Dermis microvascular lymphatic vessel endothelial cell (primary cell): ENCODE measurements at regions not wholly inside any gene's neighbourhood (a gene's known extent, or its start where the extent isn't known, plus 50 kb on each side); places are given as distances from the start of the nearest gene placed in this dataset.
A peak's percentile ranks its signal among the peaks of the same experiment; 100 is the strongest.
"Not testable (repeated sequence)": the region's sequence is repeated elsewhere in the genome, so short reads cannot be mapped to it uniquely, and the experiment has no call there.

Source experiments
- DNase-seq, 2 donors: peaks; one replicate each; pipeline versions ENCODE4 v3.0.0 to v3.0.0-alpha.2; 2010; ENCODE audit warnings: low read depth in 2 of 2

- not testable (repeated sequence) for DNase-seq
Observed at GRCh38 chr1:206311611-206312273, 108.4 kb downstream of the SRGAP2 start.

GRCh38 chr1:206312274-206312665, 108.9 kb downstream of the SRGAP2 start:
- DNase-seq = not testable (repeated sequence)

DNA sequence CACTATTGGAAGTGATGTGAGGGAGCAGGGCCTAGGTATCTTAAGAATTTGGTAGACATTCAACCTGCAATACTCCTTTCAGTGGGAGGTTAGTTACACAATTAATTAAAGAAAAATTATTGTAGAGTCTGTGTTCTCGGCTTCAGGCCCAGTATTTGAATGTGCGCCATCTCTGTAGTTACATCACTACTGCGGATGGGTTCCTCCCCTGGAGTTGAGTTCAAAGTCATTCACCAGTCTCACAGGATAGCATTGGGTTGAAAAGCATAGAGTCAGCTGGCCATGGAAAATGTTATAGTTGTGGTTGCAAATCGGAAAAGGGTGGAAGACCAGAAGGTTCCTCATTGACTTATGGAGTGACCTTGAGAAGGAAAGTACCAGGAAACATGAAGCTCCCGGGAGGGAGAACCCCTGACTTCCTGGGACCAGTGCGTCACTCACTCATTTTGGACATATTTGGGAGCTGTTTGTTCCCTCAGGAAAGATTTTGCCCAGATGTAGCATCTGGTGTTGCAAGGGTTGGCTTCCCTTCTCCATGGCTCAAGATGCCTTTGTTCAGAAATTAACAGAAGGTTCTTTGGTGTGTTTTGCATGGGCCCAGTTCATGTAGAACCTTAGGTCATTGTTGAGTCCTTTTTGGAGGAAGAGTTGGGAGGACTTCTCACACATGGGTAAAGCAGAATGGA, 111.8 kb downstream of the SRGAP2 start:
- DNase-seq = not testable (repeated sequence)

GRCh38 chr1:206316901-206317300, 113.6 kb downstream of the SRGAP2 start:
- not testable (repeated sequence) for DNase-seq

GRCh38 chr1:206317878-206318514, 114.7 kb downstream of the SRGAP2 start:
- not testable (repeated sequence) for DNase-seq

DNA sequence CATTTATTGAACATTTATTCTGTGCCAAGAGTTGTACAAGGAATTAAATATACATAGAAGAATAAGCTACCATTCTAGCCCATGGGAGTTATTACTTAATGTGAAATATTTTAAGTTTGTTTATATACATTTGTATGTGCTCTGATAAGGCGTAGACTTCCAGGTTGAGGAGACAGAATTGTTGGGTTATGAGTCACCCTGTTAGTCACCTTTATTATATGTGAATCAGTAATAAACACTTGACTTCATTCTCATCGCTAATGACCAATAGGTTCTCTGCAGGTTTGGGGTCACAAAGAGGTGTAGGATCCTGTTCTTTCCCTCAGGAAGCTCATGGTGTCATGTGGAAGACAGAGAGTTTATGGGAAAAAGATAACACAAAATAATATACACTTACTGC, 116.9 kb downstream of the SRGAP2 start:
- not testable (repeated sequence) for DNase-seq

DNA sequence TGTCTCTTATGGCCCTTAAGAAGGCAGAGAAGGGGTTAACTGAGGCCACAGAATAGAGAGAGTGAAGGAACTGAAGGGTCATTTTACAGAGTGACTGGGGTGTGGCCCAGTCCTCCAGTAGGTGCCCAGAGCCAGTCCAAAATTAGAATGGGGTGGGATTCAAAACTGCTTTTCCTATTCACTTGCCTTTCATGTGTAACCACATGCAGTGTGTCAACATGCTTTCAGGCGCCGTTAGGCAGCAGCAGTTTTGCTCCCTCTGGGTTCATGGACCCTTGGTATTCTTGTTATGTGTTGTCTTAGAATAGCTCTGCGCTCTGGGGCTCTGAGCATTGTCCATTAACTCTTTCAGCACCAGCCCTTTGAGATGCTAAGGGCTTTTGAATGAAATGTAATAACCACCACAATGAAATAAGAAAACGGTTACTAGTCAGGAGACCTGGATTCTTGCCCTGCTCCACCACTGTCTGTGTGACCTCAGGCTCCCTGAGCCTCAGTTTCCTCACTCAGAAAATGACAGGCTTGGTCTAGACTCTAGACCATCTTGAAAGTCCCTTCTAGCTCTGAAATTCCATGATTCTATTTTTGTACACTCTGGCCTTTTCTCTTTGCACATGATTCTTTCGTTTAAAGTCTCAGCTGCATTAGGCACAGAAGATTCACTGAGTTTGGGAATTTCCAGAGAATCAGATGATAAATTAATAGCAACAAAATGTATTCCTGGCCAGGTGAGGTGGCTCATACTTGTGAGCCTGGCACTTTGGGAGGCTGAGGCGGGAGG, 123.0 kb downstream of the SRGAP2 start:
- not testable (repeated sequence) for DNase-seq

DNA sequence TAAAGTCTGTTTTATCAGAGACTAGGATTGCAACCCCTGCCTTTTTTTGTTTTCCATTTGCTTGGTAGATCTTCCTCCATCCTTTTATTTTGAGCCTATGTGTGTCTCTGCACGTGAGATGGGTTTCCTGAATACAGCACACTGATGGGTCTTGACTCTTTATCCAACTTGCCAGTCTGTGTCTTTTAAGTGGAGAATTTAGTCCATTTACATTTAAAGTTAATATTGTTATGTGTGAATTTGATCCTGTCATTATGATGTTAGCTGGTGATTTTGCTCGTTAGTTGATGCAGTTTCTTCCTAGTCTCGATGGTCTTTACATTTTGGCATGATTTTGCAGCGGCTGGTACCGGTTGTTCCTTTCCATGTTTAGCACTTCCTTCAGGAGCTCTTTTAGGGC, 128.3 kb downstream of the SRGAP2 start:
- DNase-seq = not testable (repeated sequence)

- DNase-seq = not testable (repeated sequence)
Observed at GRCh38 chr1:206333316-206333715, 130.0 kb downstream of the SRGAP2 start.

- not testable (repeated sequence) for DNase-seq
Observed at GRCh38 chr1:206333897-206334296, 130.6 kb downstream of the SRGAP2 start.

DNA sequence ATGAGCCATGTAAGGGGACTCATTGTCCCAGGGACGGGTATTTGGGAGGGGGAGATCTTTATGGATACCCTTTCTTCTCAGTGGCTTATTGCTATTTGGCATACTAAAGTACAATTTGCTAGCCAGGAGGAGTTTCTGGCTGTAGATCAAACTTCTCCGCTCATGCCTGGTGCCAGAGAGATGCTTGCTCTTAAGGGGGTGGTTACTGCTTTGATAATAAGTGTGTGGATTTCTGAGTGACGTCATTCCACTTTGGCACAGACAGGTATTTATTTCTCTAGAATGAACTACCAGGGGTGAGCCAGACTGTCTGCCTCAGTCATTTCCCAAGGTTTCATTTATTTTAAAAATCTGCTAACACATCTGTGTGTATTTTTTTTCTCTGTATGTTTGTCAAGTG, 131.1 kb downstream of the SRGAP2 start:
- peak in 1 of 2 donors; percentile 1 for DNase-seq

GRCh38 chr1:206335162-206335561, 131.8 kb downstream of the SRGAP2 start:
- not testable (repeated sequence) for DNase-seq

GRCh38 chr1:206335875-206336846, 132.8 kb downstream of the SRGAP2 start:
- DNase-seq = not testable (repeated sequence)

- not testable (repeated sequence) for DNase-seq
Observed at GRCh38 chr1:206337024-206337423, 133.3 kb upstream of the IKBKE start.

GRCh38 chr1:206350493-206351275, 119.6 kb upstream of the IKBKE start:
- DNase-seq = peak in 1 of 2 donors; percentile 0

- DNase-seq = not testable (repeated sequence)
Observed at GRCh38 chr1:206351276-206352052, 118.8 kb upstream of the IKBKE start.

DNA sequence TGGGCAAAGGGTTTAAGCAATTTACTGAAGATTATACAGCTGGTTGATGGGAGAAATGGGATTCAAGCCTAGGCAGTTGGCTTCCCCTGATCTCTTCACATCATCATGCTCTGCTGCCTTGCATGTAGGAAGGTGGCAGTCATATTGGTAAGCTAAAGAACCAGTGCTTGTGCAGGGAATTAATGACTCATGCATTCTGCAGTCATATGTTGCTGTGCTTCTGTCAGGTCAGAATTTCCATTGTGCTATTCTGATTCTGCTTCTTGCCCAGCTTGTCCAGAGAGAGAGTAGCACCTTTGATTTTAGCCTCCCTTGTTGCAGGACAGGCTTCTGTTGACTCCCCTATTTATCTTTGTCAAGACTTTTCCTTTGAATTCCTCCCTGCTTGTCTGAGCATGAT, 114.0 kb upstream of the IKBKE start:
- peak; percentile 17 to 64 for DNase-seq

GRCh38 chr1:206357962-206358361, 112.3 kb upstream of the IKBKE start:
- not testable (repeated sequence) for DNase-seq

GRCh38 chr1:206358771-206359170, 111.5 kb upstream of the IKBKE start:
- not testable (repeated sequence) for DNase-seq
